DOHH2 (cell line): ENCODE measurements at regions not wholly inside any gene's neighbourhood (a gene's known extent, or its start where the extent isn't known, plus 50 kb on each side); places are given as distances from the start of the nearest gene placed in this dataset.

ENCODE experiments used
- EZH2phosphoT487 ChIP-seq: fragments of 200-600 bp; sonication (generic); IDR thresholded peaks from 2 replicates; pipeline ENCODE4 v1.6.1; 2017; ENCODE audit warnings: borderline replicate concordance, mild to moderate bottlenecking, antibody characterized with exemption, low read length, moderate library complexity, mixed read lengths
- TF ChIP-seq, protein P1 (sequence below): fragments of 200-600 bp; sonication (generic); IDR thresholded peaks from one replicate; pipeline ENCODE4 v1.5.1; 2014; ENCODE audit warnings: antibody characterized with exemption, mild to moderate bottlenecking, low read depth, low read length; ENCODE audit not compliant: poor library complexity, severe bottlenecking

DNA sequence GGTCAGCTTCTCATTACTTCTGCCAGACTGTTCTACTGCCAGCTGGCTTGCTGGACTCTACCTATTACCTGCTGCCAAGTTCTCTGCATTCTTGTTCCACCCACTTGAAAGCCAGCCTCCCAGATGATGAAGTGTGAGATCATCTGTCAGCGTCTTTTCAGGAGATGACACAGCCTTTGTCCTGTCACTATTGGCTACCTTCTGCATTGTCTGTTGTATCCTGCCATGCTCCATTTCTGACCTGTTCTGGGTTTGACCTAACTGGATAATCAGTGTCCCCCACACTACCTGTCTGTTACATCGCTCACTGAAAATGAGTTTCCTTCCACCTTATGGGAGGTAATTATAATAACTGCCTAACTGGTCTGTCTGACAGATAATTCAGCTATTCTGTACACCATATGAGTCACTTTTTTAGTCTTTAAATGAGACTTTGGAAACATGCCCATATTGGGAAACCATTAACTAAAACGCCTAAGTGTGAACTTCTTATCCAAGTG lies 520.6 kb downstream of the METTL4 start:
- TF ChIP-seq, protein P1, sequence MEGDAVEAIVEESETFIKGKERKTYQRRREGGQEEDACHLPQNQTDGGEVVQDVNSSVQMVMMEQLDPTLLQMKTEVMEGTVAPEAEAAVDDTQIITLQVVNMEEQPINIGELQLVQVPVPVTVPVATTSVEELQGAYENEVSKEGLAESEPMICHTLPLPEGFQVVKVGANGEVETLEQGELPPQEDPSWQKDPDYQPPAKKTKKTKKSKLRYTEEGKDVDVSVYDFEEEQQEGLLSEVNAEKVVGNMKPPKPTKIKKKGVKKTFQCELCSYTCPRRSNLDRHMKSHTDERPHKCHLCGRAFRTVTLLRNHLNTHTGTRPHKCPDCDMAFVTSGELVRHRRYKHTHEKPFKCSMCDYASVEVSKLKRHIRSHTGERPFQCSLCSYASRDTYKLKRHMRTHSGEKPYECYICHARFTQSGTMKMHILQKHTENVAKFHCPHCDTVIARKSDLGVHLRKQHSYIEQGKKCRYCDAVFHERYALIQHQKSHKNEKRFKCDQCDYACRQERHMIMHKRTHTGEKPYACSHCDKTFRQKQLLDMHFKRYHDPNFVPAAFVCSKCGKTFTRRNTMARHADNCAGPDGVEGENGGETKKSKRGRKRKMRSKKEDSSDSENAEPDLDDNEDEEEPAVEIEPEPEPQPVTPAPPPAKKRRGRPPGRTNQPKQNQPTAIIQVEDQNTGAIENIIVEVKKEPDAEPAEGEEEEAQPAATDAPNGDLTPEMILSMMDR = no peak
- TF ChIP-seq EZH2phosphoT487 = no peak
